K562 (cell line): ENCODE measurements at regions not wholly inside any gene's neighbourhood (a gene's known extent, or its start where the extent isn't known, plus 50 kb on each side); places are given as distances from the start of the nearest gene placed in this dataset.

Experiments used
- ATAC-seq: fragments of 200-7000 bp; cut with Tn5 transposase; 3 replicates; pipeline ENCODE4 v1.9.1; 2020; ENCODE audit warnings: moderate library complexity
- BruUV-seq: library from RNA; stranded (reverse); fragments of 400-500 nt; replicated peaks from 2 replicates; lab custom pipeline; 2021; lab: Mats Ljungman, UMichigan
- CTCF ChIA-PET: fragments of 300-600 bp; formaldehyde crosslinking; extraction: SDS; loops from one replicate; lab custom pipeline; 2021; ENCODE audit warnings: low intra/inter-chr PET ratio; lab: Yijun Ruan, JAX
- POLR2A ChIA-PET: fragments of 300-600, 350-650 bp; sonication (Branson Sonifier 250); formaldehyde crosslinking; extraction: SDS; loops from one replicate; lab custom pipeline; 2021; ENCODE audit warnings: antibody characterized with exemption, inconsistent platforms; lab: Yijun Ruan, JAX
- DNase-seq, 4 experiments: peaks; one replicate each; pipeline versions ENCODE4 v3.0.0 to v3.0.0-alpha.2; 2011 to 2018; ENCODE audit warnings: low spot score in 3 of 4, mixed read lengths in 3 of 4; ENCODE audit errors: extremely low read depth in 1 of 4
- FAIRE-seq: peaks from 2 replicates; lab custom pipeline; 2011; peaks lifted over from hg19 to GRCh38; lab: Jason Lieb, UNC
- H2AFZ ChIP-seq: 2 replicates; pipeline ENCODE4 v1.6.0; 2011; ENCODE audit warnings: low read depth, low read length, control low read depth, inconsistent platforms
- H3K27ac ChIP-seq: fragments of 200-600 bp; 3 replicates; pipeline ENCODE4 v1.8.0; 2011; ENCODE audit warnings: low read depth, mild to moderate bottlenecking, control low read depth, inconsistent platforms, low read length, moderate library complexity, mixed read lengths; ENCODE audit errors: extremely low read depth
- H3K27me3 ChIP-seq, 2 experiments: fragments of 300-600 bp in 1 of 2; 2 replicates in 1 of 2; 3 replicates in 1 of 2; pipeline versions ENCODE4 v1.6.0 to v1.8.0; 2011; ENCODE audit warnings: inconsistent platforms in 2 of 2, low read length in 2 of 2, mild to moderate bottlenecking in 1 of 2, mixed read lengths in 1 of 2, moderate library complexity in 1 of 2; ENCODE audit not compliant: control insufficient read depth in 2 of 2, insufficient read depth in 2 of 2
- H3K36me3 ChIP-seq: fragments of 300-600 bp; 3 replicates; pipeline ENCODE4 v1.8.0; 2011; ENCODE audit warnings: mild to moderate bottlenecking, low read length, inconsistent platforms; ENCODE audit not compliant: control insufficient read depth, insufficient read depth
- H3K4me1 ChIP-seq, 2 experiments: fragments of 200-600 bp in 1 of 2; replicated peaks in 1 of 2; 2 replicates in 1 of 2; 3 replicates in 1 of 2; pipeline versions ENCODE4 v1.5.1 to v1.8.0; 2011; ENCODE audit warnings: inconsistent platforms in 2 of 2, low read length in 2 of 2, mild to moderate bottlenecking in 1 of 2, mixed read lengths in 1 of 2, moderate library complexity in 1 of 2; ENCODE audit not compliant: control insufficient read depth in 2 of 2, insufficient read depth in 2 of 2
- H3K4me2 ChIP-seq: 2 replicates; pipeline ENCODE4 v1.6.1; 2011; ENCODE audit warnings: low read length, control low read depth, inconsistent platforms, mixed read lengths; ENCODE audit not compliant: insufficient read depth
- H3K4me3 ChIP-seq: fragments of 200-600 bp; sonication (generic), shearing (Covaris generic); 2 replicates; pipeline ENCODE4 v1.5.1; 2016; ENCODE audit warnings: control low read depth, inconsistent platforms
- H3K79me2 ChIP-seq: fragments of 200-600 bp; 3 replicates; pipeline ENCODE4 v1.8.0; 2011; ENCODE audit warnings: low read length, inconsistent platforms; ENCODE audit not compliant: control insufficient read depth, insufficient read depth
- H3K9ac ChIP-seq, 2 experiments: 2 replicates each; pipeline versions ENCODE4 v1.6.0 to v1.6.1; 2011; ENCODE audit warnings: low read depth in 2 of 2, low read length in 2 of 2, control low read depth in 1 of 2, inconsistent platforms in 1 of 2, mild to moderate bottlenecking in 1 of 2, mixed read lengths in 1 of 2; ENCODE audit not compliant: insufficient read depth in 1 of 2
- H3K9me1 ChIP-seq: one replicate; pipeline ENCODE4 v1.6.0; 2011; ENCODE audit warnings: inconsistent platforms, mild to moderate bottlenecking, low read length, moderate library complexity; ENCODE audit not compliant: control insufficient read depth, insufficient read depth
- H3K9me3 ChIP-seq: replicated peaks from 2 replicates; pipeline ENCODE4 v1.5.1; 2011; ENCODE audit warnings: low read depth, low read length, inconsistent platforms; ENCODE audit not compliant: control insufficient read depth, insufficient read depth
- H4K20me1 ChIP-seq: replicated peaks from 2 replicates; pipeline ENCODE4 v1.6.1; 2011; ENCODE audit warnings: low read length, inconsistent platforms, mixed read lengths; ENCODE audit not compliant: control insufficient read depth, insufficient read depth
- C11orf30 ChIP-seq: fragments of 450-650 bp; IDR thresholded peaks from 2 replicates; pipeline ENCODE4 v1.6.1; 2016; ENCODE audit warnings: low read depth, mild to moderate bottlenecking
- CTCFL ChIP-seq: IDR thresholded peaks from 2 replicates; pipeline ENCODE4 v1.6.1; 2011; ENCODE audit warnings: borderline replicate concordance, low read depth, mild to moderate bottlenecking, moderate library complexity, low read length; ENCODE audit not compliant: insufficient read depth, poor library complexity, severe bottlenecking
- CXXC5 ChIP-seq: fragments of 250-450 bp; sonication (Bioruptor Pico); IDR thresholded peaks from 2 replicates; pipeline ENCODE4 v1.8.0; 2022; ENCODE audit warnings: inconsistent platforms, mild to moderate bottlenecking, moderate library complexity
- EP300 ChIP-seq: IDR thresholded peaks from 2 replicates; pipeline ENCODE4 v1.6.1; 2012; ENCODE audit warnings: low read length, improper control_type of control experiment
- EP400 ChIP-seq: fragments of 450-650 bp; IDR thresholded peaks from 2 replicates; pipeline ENCODE4 v1.6.1; 2017; ENCODE audit warnings: antibody characterized with exemption, mild to moderate bottlenecking, moderate library complexity
- HBP1 ChIP-seq: fragments of 450-650 bp; formaldehyde crosslinking; IDR thresholded peaks from 2 replicates; pipeline ENCODE4 v1.4.0; 2022; ENCODE audit warnings: missing genetic modification characterization
- MAFG ChIP-seq: fragments of 450-650 bp; conservative IDR thresholded peaks from 2 replicates; pipeline ENCODE4 v1.6.1; 2016; ENCODE audit warnings: missing genetic modification characterization, missing compliant biosample characterization
- NEUROD1 ChIP-seq: fragments of 150-350 bp; IDR thresholded peaks from 2 replicates; pipeline ENCODE4 v1.6.1; 2014; ENCODE audit warnings: borderline replicate concordance, low read length, low read depth; ENCODE audit not compliant: partially characterized antibody
- NFE2 ChIP-seq: IDR thresholded peaks from 2 replicates; pipeline ENCODE4 v1.6.1; 2014; ENCODE audit warnings: antibody characterized with exemption, low read depth
- PKNOX1 ChIP-seq: fragments of 450-650 bp; IDR thresholded peaks from 2 replicates; pipeline ENCODE4 v1.6.1; 2016
- RAD21 ChIP-seq, 2 experiments: fragments of 250-450 bp in 1 of 2; fragments of 450-650 bp in 1 of 2; sonication (Bioruptor Pico) in 1 of 2; formaldehyde crosslinking in 1 of 2; IDR thresholded peaks in 1 of 2; conservative IDR thresholded peaks in 1 of 2; 2 replicates each; pipeline versions ENCODE4 v1.4.0 to v1.8.0; 2020 to 2022; ENCODE audit warnings: mild to moderate bottlenecking in 2 of 2, moderate library complexity in 1 of 2
- SMAD3 ChIP-seq: fragments of 450-650 bp; formaldehyde crosslinking; conservative IDR thresholded peaks from 2 replicates; pipeline ENCODE4 v1.4.0; 2020; ENCODE audit warnings: mild to moderate bottlenecking
- ZNF197 ChIP-seq: fragments of 200-800 bp; sonication (Bioruptor generic); IDR thresholded peaks from 2 replicates; pipeline ENCODE4 v1.6.1; 2016; ENCODE audit warnings: low read depth, missing genetic modification characterization, missing compliant biosample characterization
- ZNF316 ChIP-seq: fragments of 450-650 bp; IDR thresholded peaks from 2 replicates; pipeline ENCODE4 v1.6.1; 2016
- ZNF76 ChIP-seq: fragments of 250-450 bp; sonication (Bioruptor Pico); IDR thresholded peaks from 2 replicates; pipeline ENCODE4 v1.4.0; 2020; ENCODE audit warnings: mild to moderate bottlenecking, moderate library complexity, borderline replicate concordance
- WGBS: fragments of 100-300 bp; shearing (Covaris generic); methylation state at CpG from one replicate; pipeline ENCODE4 v1.1.6; 2016; ENCODE audit warnings: low coverage, mixed read lengths; ENCODE audit not compliant: insufficient coverage; ENCODE audit errors: missing lambda C conversion rate; 5-methylcytosine and 5-hydroxymethylcytosine counted together
- in situ Hi-C: fragments of 300-500 bp; cut with MboI; formaldehyde crosslinking; loops from 4 replicates; pipeline ENCODE4 v1.15.0; 2018; ENCODE audit warnings: inconsistent platforms, mixed read lengths
- intact Hi-C: fragments of 100-400 bp; cut with micrococcal nuclease; formaldehyde crosslinking; loops from 2 replicates; pipeline ENCODE4 v1.14.2; 2022

GRCh38 chr2:104969564-104969963, 68.3 kb upstream of the MRPS9 start:
- no peaks in the 10 kb centered on the region for H4K20me1 ChIP-seq
- ATAC-seq (peak; percentile 38; the same call in 1 of the 3 replicates), FAIRE-seq (no peak), DNase-seq (peak in 1 of 4 experiments; percentile 2)
- BruUV-seq: no TSS peak
- in situ Hi-C loops: no loop called here
- no peaks in the 10 kb centered on the region for H3K79me2 ChIP-seq
- CTCF ChIA-PET: no interaction called here
- no peak overlapping the region for H2AFZ ChIP-seq
- intact Hi-C loops: no loop called here
- H3K4me1 ChIP-seq: no peaks in the 10 kb centered on the region
- no peak overlapping the region for H3K9ac ChIP-seq
- peaks cover 0 to 13% of the 10 kb centered on the region in 2 experiments; a peak in 2 of 5 replicates for H3K27me3 ChIP-seq
- H3K9me3 ChIP-seq: no peaks in the 10 kb centered on the region
- H3K27ac ChIP-seq: no peak overlapping the region
- H3K4me3 ChIP-seq: no peak overlapping the region
- no peaks in the 10 kb centered on the region for H3K9me1 ChIP-seq
- WGBS: 0% methylated on average over 3 of the region's 3 CpGs
- H3K36me3 ChIP-seq: no peaks in the 10 kb centered on the region
- H3K4me2 ChIP-seq: no peak overlapping the region
- POLR2A ChIA-PET: interaction anchor here (0.6 kb wide), 1 partner anchor 32 kb away, joined by 3 read pairs; no protein-coding TSS in a partner anchor
- TF ChIP-seq RAD21 (CRISPR knock-in tag; conservative IDR thresholded peaks at IDR 0.05 in 1 of 2, IDR thresholded peaks at IDR 0.05 in 1 of 2) (no peak), ZNF316 (peak; percentile 45; the same call in 1 of the 2 replicates), C11orf30 (peak; percentile 17; the same call in 1 of the 2 replicates), NFE2 (peak; percentile 62), MAFG (tag) (peak; percentile 35; the same call in 1 of the 2 replicates), EP400 (no peak), ZNF76 (CRISPR knock-in tag) (no peak), CTCFL (no peak), SMAD3 (no peak), CXXC5 (no peak), ZNF197 (no peak), HBP1 (no peak), PKNOX1 (no peak), EP300 (no peak), NEUROD1 (no peak)
